Pulmonary artery endothelial cell (primary cell): ENCODE measurements at regions not wholly inside any gene's neighbourhood (a gene's known extent, or its start where the extent isn't known, plus 50 kb on each side); places are given as distances from the start of the nearest gene placed in this dataset.
A peak's percentile ranks its signal among the peaks of the same experiment; 100 is the strongest.
"Not testable (repeated sequence)": the region's sequence is repeated elsewhere in the genome, so short reads cannot be mapped to it uniquely, and the experiment has no call there.

Source experiments
- DNase-seq: peaks from one replicate; pipeline ENCODE4 v3.0.0-alpha.2; 2011; ENCODE audit warnings: low read depth, low spot score

- DNase-seq: no peak
Measured at GRCh38 chr2:82996217-82996616, 1462.9 kb downstream of the SUCLG1 start.

- DNase-seq: no peak
Measured at GRCh38 chr2:82994151-82994550, 1464.9 kb downstream of the SUCLG1 start.

GRCh38 chr2:82993609-82994008 lies 1465.5 kb downstream of the SUCLG1 start:
- no peak for DNase-seq

- DNase-seq: no peak
Measured at GRCh38 chr2:82992968-82993367, 1466.1 kb downstream of the SUCLG1 start.

- not testable (repeated sequence) for DNase-seq
Measured at GRCh38 chr2:82987706-82988105, 1471.4 kb downstream of the SUCLG1 start.

- DNase-seq: no peak
Measured at GRCh38 chr2:82986899-82987298, 1472.2 kb downstream of the SUCLG1 start.

- no peak for DNase-seq
Measured at GRCh38 chr2:82985572-82986197, 1473.4 kb downstream of the SUCLG1 start.

- no peak for DNase-seq
Measured at GRCh38 chr2:82968358-82968757, 1490.7 kb downstream of the SUCLG1 start.

- no peak for DNase-seq
Measured at GRCh38 chr2:82964341-82964740, 1494.7 kb downstream of the SUCLG1 start.

- DNase-seq: no peak
Measured at GRCh38 chr2:82959727-82960126, 1499.4 kb downstream of the SUCLG1 start.

- no peak for DNase-seq
Measured at GRCh38 chr2:82954868-82955267, 1504.2 kb downstream of the SUCLG1 start.

GRCh38 chr2:82939211-82939610 lies 1519.9 kb downstream of the SUCLG1 start:
- no peak for DNase-seq

- DNase-seq: not testable (repeated sequence)
Measured at GRCh38 chr2:82938321-82938845, 1520.7 kb downstream of the SUCLG1 start.

- no peak for DNase-seq
Measured at GRCh38 chr2:82913566-82913965, 1545.5 kb downstream of the SUCLG1 start.

- no peak for DNase-seq
Measured at GRCh38 chr2:82896117-82896516, 1563.0 kb downstream of the SUCLG1 start.

- DNase-seq: no peak
Measured at GRCh38 chr2:82893190-82893589, 1565.9 kb downstream of the SUCLG1 start.

- DNase-seq: peak; percentile 57
Measured at GRCh38 chr2:82879803-82880202, 1579.3 kb downstream of the SUCLG1 start.

GRCh38 chr2:82875858-82876257 lies 1583.2 kb downstream of the SUCLG1 start:
- DNase-seq: no peak

- DNase-seq: no peak
Measured at GRCh38 chr2:82857967-82858366, 1601.1 kb downstream of the SUCLG1 start.

GRCh38 chr2:82853299-82853698 lies 1605.8 kb downstream of the SUCLG1 start:
- DNase-seq: no peak

GRCh38 chr2:82852787-82853186 lies 1606.3 kb downstream of the SUCLG1 start:
- no peak for DNase-seq

- no peak for DNase-seq
Measured at GRCh38 chr2:82848285-82848684, 1610.8 kb downstream of the SUCLG1 start.

- DNase-seq: no peak
Measured at GRCh38 chr2:82839036-82839435, 1620.0 kb downstream of the SUCLG1 start.
